ENCODE measurements at regions not wholly inside any gene's neighbourhood (a gene's known extent, or its start where the extent isn't known, plus 50 kb on each side); places are given as distances from the start of the nearest gene placed in this dataset.
A peak's percentile ranks its signal among the peaks of the same experiment; 100 is the strongest.

GRCh38 chr14:37900561-37900960, 305.1 kb downstream of the TTC6 start:
- ATAC-seq (no peak), FAIRE-seq (no peak), DNase-seq (ENCODE audit: low spot score) (no peak)
- intact Hi-C loops (cut with micrococcal nuclease; ENCODE audit: unreplicated experiment): loop anchor here (5.0 to 10.0 kb wide), 3 partner anchors 454 to 1117 kb away; no protein-coding TSS in a partner anchor
- Histone ChIP-seq H3K27me3 (ENCODE audit: control insufficient read depth in 1 of 2, insufficient read depth in 2 of 2, low read length in 2 of 2) (no peaks in the 10 kb centered on the region), H3K9me3 (ENCODE audit: low read length) (no peaks in the 10 kb centered on the region), H3K4me2 (ENCODE audit: low read depth, low read length) (no peak overlapping the region), H3K9ac (ENCODE audit: insufficient read depth, low read depth, low read length) (no peak overlapping the region), H3K4me3 (replicated peaks in 1 of 3; ENCODE audit: insufficient read depth in 1 of 3, low read depth in 2 of 3, low read length in 3 of 3) (no peak overlapping the region), H3K36me3 (replicated peaks in 1 of 2; ENCODE audit: control insufficient read depth in 1 of 2, insufficient read depth in 2 of 2, low read length in 2 of 2) (no peaks in the 10 kb centered on the region), H2AFZ (ENCODE audit: low read length) (no peak overlapping the region), H3K79me2 (ENCODE audit: insufficient read depth, low read length) (no peaks in the 10 kb centered on the region), H4K20me1 (ENCODE audit: insufficient read depth, low read length) (no peaks in the 10 kb centered on the region), H3K4me1 (ENCODE audit: insufficient read depth, low read length) (peaks cover 8% of the 10 kb centered on the region), H3K27ac (ENCODE audit: extremely low read length, insufficient read depth, low read length) (no peak overlapping the region)
- in situ Hi-C loops (cut with HindIII; ENCODE audit: extremely low pct_ligation_motif_present, low pct_unique_long_range_greater_than_20kb): loop anchor here (5.0 to 25.0 kb wide), 3 partner anchors 307 to 1112 kb away; partner anchors contain the start of gene SSTR1
- POLR2A ChIA-PET: no interaction called here
- BruUV-seq (replicated peaks): no TSS peak
- TF ChIP-seq CENPBD1 (CRISPR knock-in tag; IDR thresholded peaks at IDR 0.05; ENCODE audit: borderline replicate concordance, low read depth) (no peak), CEBPB (IDR thresholded peaks at IDR 0.05; ENCODE audit: borderline replicate concordance, low read depth, low read length) (peak; percentile 57; the same call in 1 of the 2 replicates)
- WGBS (ENCODE audit: low lambda C conversion rate): 45% methylated on average over 1 of the region's 1 CpG
- CTCF ChIA-PET (ENCODE audit: low intra/inter-chr PET ratio, low total read pairs): no interaction called here

GRCh38 chr14:37901978-37902377, 305.7 kb upstream of the SSTR1 start:
- in situ Hi-C loops (cut with HindIII; ENCODE audit: extremely low pct_ligation_motif_present, low pct_unique_long_range_greater_than_20kb): loop anchor here (5.0 to 25.0 kb wide), 3 partner anchors 305 to 1110 kb away; partner anchors contain the start of gene SSTR1
- WGBS (ENCODE audit: low lambda C conversion rate): 59% methylated on average over 6 of the region's 6 CpGs

More at GRCh38 chr14:37901978-37902377, 305.7 kb upstream of the SSTR1 start:
- ATAC-seq (no peak), DNase-seq (ENCODE audit: low spot score) (no peak), FAIRE-seq (no peak)
- H2AFZ ChIP-seq (ENCODE audit: low read length): no peak overlapping the region
- BruUV-seq (replicated peaks): no TSS peak
- peaks cover 8% of the 10 kb centered on the region for H3K4me1 ChIP-seq (ENCODE audit: insufficient read depth, low read length)
- no peak overlapping the region for H3K9ac ChIP-seq (ENCODE audit: insufficient read depth, low read depth, low read length)
- CTCF ChIA-PET (ENCODE audit: low intra/inter-chr PET ratio, low total read pairs): no interaction called here
- no peak overlapping the region for H3K27ac ChIP-seq (ENCODE audit: extremely low read length, insufficient read depth, low read length)
- intact Hi-C loops (cut with micrococcal nuclease; ENCODE audit: unreplicated experiment): loop anchor here (5.0 to 10.0 kb wide), 3 partner anchors 453 to 1115 kb away; no protein-coding TSS in a partner anchor
- TF ChIP-seq RFX3 (CRISPR knock-in tag; IDR thresholded peaks at IDR 0.05): no peak
- TF ChIP-seq NFE2L2 (IDR thresholded peaks at IDR 0.05; ENCODE audit: low read length): no peak
- no peak for TF ChIP-seq ZNF781 (CRISPR knock-in tag; IDR thresholded peaks at IDR 0.05; ENCODE audit: borderline replicate concordance, not compliant biosample characterization)
- no peak for TF ChIP-seq MED13 (CRISPR knock-in tag; IDR thresholded peaks at IDR 0.05)
- no peak for TF ChIP-seq CREM (IDR thresholded peaks at IDR 0.05)
- no peak for TF ChIP-seq CREM (CRISPR knock-in tag; IDR thresholded peaks at IDR 0.05)
- TF ChIP-seq NR1H2 (CRISPR knock-in tag; IDR thresholded peaks at IDR 0.05; ENCODE audit: borderline replicate concordance, low read depth): no peak
- no peak for TF ChIP-seq MEIS2 (CRISPR knock-in tag; IDR thresholded peaks at IDR 0.05)
- TF ChIP-seq ELF4 (CRISPR knock-in tag; IDR thresholded peaks at IDR 0.05; ENCODE audit: borderline replicate concordance): no peak
- TF ChIP-seq HDAC1 (CRISPR knock-in tag; IDR thresholded peaks at IDR 0.05): no peak
- no peak for TF ChIP-seq KDM5B (CRISPR knock-in tag; IDR thresholded peaks at IDR 0.05; ENCODE audit: borderline replicate concordance)
- TF ChIP-seq NONO (IDR thresholded peaks at IDR 0.05): no peak
- TF ChIP-seq NONO (CRISPR knock-in tag; conservative IDR thresholded peaks at IDR 0.05): no peak
- no peak for TF ChIP-seq ZNF260 (CRISPR knock-in tag; IDR thresholded peaks at IDR 0.05; ENCODE audit: borderline replicate concordance, low read depth)
- TF ChIP-seq ZNF205 (CRISPR knock-in tag; IDR thresholded peaks at IDR 0.05): no peak
- TF ChIP-seq TARDBP (CRISPR knock-in tag; IDR thresholded peaks at IDR 0.05): no peak
- H3K79me2 ChIP-seq (ENCODE audit: insufficient read depth, low read length): no peaks in the 10 kb centered on the region
- H3K36me3 ChIP-seq (replicated peaks in 1 of 2; ENCODE audit: control insufficient read depth in 1 of 2, insufficient read depth in 2 of 2, low read length in 2 of 2): no peaks in the 10 kb centered on the region
- POLR2A ChIA-PET: no interaction called here
- H4K20me1 ChIP-seq (ENCODE audit: insufficient read depth, low read length): no peaks in the 10 kb centered on the region
- no peaks in the 10 kb centered on the region for H3K27me3 ChIP-seq (ENCODE audit: control insufficient read depth in 1 of 2, insufficient read depth in 2 of 2, low read length in 2 of 2)
- H3K9me3 ChIP-seq (ENCODE audit: low read length): no peaks in the 10 kb centered on the region
- H3K4me3 ChIP-seq (replicated peaks in 1 of 3; ENCODE audit: insufficient read depth in 1 of 3, low read depth in 2 of 3, low read length in 3 of 3): no peak overlapping the region
- no peak overlapping the region for H3K4me2 ChIP-seq (ENCODE audit: low read depth, low read length)
